ENCODE measurements at regions not wholly inside any gene's neighbourhood (a gene's known extent, or its start where the extent isn't known, plus 50 kb on each side); places are given as distances from the start of the nearest gene placed in this dataset.

DNA sequence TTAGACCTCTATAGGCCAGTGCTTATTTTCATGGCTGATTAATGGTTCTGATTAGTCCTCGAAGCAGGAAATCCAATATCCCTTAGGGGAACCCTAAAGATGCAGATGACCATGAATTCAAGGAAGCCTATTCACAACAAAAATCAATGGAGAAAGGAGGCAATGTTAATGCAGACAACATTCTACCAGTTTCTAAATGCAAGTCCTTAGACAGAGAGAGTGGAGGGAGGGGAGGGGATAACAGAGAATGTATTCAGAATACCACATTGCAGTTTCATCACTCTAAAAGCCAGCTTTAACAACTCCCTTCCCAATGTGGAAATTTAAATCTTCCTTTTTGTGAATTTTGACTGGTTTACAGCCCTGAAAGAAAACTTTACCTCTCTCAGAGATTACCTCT lies 87.1 kb upstream of the POU3F2 start:
- H3K27ac ChIP-seq = no peak overlapping the region
- TF ChIP-seq, protein P1, sequence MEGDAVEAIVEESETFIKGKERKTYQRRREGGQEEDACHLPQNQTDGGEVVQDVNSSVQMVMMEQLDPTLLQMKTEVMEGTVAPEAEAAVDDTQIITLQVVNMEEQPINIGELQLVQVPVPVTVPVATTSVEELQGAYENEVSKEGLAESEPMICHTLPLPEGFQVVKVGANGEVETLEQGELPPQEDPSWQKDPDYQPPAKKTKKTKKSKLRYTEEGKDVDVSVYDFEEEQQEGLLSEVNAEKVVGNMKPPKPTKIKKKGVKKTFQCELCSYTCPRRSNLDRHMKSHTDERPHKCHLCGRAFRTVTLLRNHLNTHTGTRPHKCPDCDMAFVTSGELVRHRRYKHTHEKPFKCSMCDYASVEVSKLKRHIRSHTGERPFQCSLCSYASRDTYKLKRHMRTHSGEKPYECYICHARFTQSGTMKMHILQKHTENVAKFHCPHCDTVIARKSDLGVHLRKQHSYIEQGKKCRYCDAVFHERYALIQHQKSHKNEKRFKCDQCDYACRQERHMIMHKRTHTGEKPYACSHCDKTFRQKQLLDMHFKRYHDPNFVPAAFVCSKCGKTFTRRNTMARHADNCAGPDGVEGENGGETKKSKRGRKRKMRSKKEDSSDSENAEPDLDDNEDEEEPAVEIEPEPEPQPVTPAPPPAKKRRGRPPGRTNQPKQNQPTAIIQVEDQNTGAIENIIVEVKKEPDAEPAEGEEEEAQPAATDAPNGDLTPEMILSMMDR (conservative IDR thresholded peaks at IDR 0.05) = no peak

GRCh38 chr6:98747960-98748359 lies 86.4 kb upstream of the POU3F2 start:
- TF ChIP-seq, protein P1 (conservative IDR thresholded peaks at IDR 0.05) = no peak
- no peak overlapping the region for H3K27ac ChIP-seq

DNA sequence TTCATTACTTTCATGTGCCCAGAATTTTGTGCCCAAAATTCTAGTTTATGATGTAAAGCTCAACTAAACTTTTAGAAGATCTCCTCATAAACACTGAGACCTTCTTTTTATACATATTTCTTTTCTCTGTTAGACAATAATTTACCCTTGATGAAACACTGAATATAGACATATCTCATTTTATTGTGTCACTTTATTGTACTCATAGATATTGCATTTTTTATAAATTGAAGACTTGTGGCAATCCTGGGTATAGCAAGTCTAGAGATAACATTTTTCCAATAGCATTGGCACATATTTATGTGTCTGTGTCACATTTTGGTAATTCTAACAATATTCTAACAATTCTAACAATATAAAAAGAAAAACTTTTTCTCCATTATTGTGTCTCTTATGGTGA lies 74.9 kb upstream of the POU3F2 start:
- TF ChIP-seq, protein P1 (conservative IDR thresholded peaks at IDR 0.05) = no peak
- no peak overlapping the region for H3K27ac ChIP-seq

DNA sequence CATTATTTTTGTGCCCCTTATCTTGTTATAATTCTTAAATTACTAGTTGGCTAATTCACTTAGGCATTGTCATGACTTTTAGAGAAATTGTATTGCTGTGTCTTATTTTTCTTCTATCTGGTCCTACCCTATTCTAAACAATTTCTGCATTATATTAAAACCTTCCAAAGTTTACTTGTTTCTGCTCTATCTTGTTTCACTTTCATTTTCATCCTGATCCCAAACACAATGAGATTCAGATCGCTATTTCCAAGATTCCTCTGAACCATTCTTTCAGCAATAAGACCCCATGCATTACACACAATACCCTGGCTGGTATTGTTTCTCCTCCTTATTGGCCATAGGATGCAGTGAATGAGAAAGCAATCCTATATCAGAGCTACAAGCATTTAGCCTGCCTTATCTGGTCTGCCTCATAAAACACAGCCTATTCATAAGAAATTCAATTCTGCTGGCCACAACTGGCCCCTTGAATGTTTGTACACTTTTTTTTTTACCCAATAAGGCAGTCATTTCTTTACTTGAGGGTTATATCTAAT lies 69.9 kb upstream of the POU3F2 start:
- TF ChIP-seq, protein P1 (conservative IDR thresholded peaks at IDR 0.05) = no peak
- no peak overlapping the region for H3K27ac ChIP-seq

DNA sequence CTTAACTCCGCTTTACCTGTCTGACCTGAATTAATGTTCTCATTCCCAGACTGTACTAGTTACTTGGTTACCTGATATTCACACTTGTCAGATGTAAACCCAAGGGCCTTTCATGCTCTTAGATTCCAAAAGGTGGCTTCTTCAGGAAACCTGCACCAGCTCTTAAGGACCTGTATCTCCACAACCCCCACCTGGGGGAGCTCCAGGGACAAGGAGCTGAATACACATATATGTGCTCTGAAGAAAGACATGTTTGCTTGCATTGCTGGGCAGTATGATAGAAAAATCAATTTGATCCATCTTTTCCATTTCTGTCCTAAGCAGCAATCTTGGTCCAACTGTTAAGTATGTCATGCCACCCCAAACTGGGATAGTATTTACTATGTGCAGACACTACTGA lies 64.8 kb upstream of the POU3F2 start:
- TF ChIP-seq, protein P1 (conservative IDR thresholded peaks at IDR 0.05) = peak; percentile 68
- H3K27ac ChIP-seq = no peak overlapping the region

- TF ChIP-seq, protein P1 (conservative IDR thresholded peaks at IDR 0.05) = no peak
Measured at GRCh38 chr6:98775205-98775604, 59.2 kb upstream of the POU3F2 start.

DNA sequence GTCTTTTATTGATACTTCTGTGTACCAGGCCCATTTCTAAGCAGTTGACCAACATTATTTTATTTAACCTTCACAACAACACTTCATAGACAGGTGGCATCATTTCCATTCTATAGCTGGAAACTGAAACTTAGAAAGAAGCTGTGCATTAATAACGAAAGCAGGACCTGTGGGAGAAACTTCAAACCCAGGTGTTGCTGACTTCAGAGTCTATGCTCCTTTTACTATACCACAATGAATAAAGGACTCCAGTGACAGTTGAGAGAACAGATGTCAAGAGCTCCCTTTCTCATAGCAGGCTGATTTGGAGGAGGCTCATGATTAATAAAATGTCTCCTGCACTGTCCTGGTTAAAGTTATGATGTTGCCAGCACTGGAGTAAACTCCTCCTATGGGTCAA lies 56.6 kb upstream of the POU3F2 start:
- TF ChIP-seq, protein P1 (conservative IDR thresholded peaks at IDR 0.05) = no peak
- no peak overlapping the region for H3K27ac ChIP-seq

More at GRCh38 chr6:98775205-98775604, 59.2 kb upstream of the POU3F2 start:
- H3K27ac ChIP-seq = no peak overlapping the region
